Testis (tissue), 2 donors: ENCODE measurements at regions not wholly inside any gene's neighbourhood (a gene's known extent, or its start where the extent isn't known, plus 50 kb on each side); places are given as distances from the start of the nearest gene placed in this dataset.

Experiments
- DNase-seq: peaks from one replicate; pipeline ENCODE4 v3.0.0-alpha.2; 2019
- H3K27ac ChIP-seq, 2 donors: fragments of 200-600 bp; sonication (generic); one replicate each; pipeline ENCODE4 v1.5.1; 2019
- H3K27me3 ChIP-seq: fragments of 200-600 bp; sonication (generic); one replicate; pipeline ENCODE4 v1.5.1; 2019
- H3K36me3 ChIP-seq: fragments of 200-600 bp; sonication (generic); one replicate; pipeline ENCODE4 v1.5.1; 2017; ENCODE audit warnings: low read depth; ENCODE audit errors: missing control alignments
- H3K4me1 ChIP-seq: fragments of 200-600 bp; sonication (generic); one replicate; pipeline ENCODE4 v1.5.1; 2019
- H3K4me3 ChIP-seq, 2 donors: fragments of 200-600 bp; sonication (generic); one replicate each; pipeline ENCODE4 v1.5.1; 2017 to 2019
- H3K9me3 ChIP-seq: fragments of 200-600 bp; sonication (generic); one replicate; pipeline ENCODE4 v1.5.1; 2017
- POLR2A ChIP-seq: fragments of 450-650 bp; IDR thresholded peaks from one replicate; pipeline ENCODE4 v1.6.1; 2017; ENCODE audit warnings: antibody characterized with exemption, mild to moderate bottlenecking, moderate library complexity
- WGBS, 2 donors: methylation state at CpG; one replicate each; pipeline ENCODE4 v1.1.5; 2018; 5-methylcytosine and 5-hydroxymethylcytosine counted together
- intact Hi-C: fragments of 100-400 bp; cut with DNase I; formaldehyde crosslinking; loops from one replicate; pipeline ENCODE4 v1.15.1; 2023; ENCODE audit warnings: low total_unique reads
- TF ChIP-seq, protein P1 (sequence below), 3 experiments: fragments of 450-650 bp in 2 of 3; fragments of 200-600 bp in 1 of 3; sonication (generic) in 1 of 3; IDR thresholded peaks; one replicate each; pipeline ENCODE4 v1.5.1; 2016 to 2019; ENCODE audit warnings: antibody characterized with exemption in 3 of 3, mild to moderate bottlenecking in 2 of 3, moderate library complexity in 1 of 3

- WGBS, 2 donors: 87 to 89% methylated on average over 6 of the region's 6 CpGs
- TF ChIP-seq POLR2A: no peak
- TF ChIP-seq, protein P1, sequence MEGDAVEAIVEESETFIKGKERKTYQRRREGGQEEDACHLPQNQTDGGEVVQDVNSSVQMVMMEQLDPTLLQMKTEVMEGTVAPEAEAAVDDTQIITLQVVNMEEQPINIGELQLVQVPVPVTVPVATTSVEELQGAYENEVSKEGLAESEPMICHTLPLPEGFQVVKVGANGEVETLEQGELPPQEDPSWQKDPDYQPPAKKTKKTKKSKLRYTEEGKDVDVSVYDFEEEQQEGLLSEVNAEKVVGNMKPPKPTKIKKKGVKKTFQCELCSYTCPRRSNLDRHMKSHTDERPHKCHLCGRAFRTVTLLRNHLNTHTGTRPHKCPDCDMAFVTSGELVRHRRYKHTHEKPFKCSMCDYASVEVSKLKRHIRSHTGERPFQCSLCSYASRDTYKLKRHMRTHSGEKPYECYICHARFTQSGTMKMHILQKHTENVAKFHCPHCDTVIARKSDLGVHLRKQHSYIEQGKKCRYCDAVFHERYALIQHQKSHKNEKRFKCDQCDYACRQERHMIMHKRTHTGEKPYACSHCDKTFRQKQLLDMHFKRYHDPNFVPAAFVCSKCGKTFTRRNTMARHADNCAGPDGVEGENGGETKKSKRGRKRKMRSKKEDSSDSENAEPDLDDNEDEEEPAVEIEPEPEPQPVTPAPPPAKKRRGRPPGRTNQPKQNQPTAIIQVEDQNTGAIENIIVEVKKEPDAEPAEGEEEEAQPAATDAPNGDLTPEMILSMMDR (IDR thresholded peaks at IDR 0.05): no peak
- no peak overlapping the region for H3K27ac ChIP-seq
- H3K4me1 ChIP-seq: no peaks in the 10 kb centered on the region
- H3K27me3 ChIP-seq: no peaks in the 10 kb centered on the region
- no peaks in the 10 kb centered on the region for H3K9me3 ChIP-seq
- no peak overlapping the region for H3K4me3 ChIP-seq
- no peak for DNase-seq
- no peaks in the 10 kb centered on the region for H3K36me3 ChIP-seq
- intact Hi-C loops: no loop called here
These were observed 86.9 kb upstream of the MSX1 start for GRCh38 chr4:4772534-4772933.

- Histone ChIP-seq H3K4me3 (no peak overlapping the region), H3K27ac (no peak overlapping the region), H3K9me3 (no peaks in the 10 kb centered on the region), H3K4me1 (no peaks in the 10 kb centered on the region), H3K27me3 (no peaks in the 10 kb centered on the region), H3K36me3 (no peaks in the 10 kb centered on the region)
- intact Hi-C loops: no loop called here
- TF ChIP-seq, protein P1 (IDR thresholded peaks at IDR 0.05): no peak
- TF ChIP-seq POLR2A: no peak
- no peak for DNase-seq
- 92 to 93% methylated on average over 5 of the region's 5 CpGs for WGBS, 2 donors
These were observed 88.3 kb upstream of the MSX1 start for GRCh38 chr4:4771160-4771559.

GRCh38 chr4:4770610-4771009, 88.9 kb upstream of the MSX1 start:
- Histone ChIP-seq H3K9me3 (no peaks in the 10 kb centered on the region), H3K27ac (no peak overlapping the region), H3K36me3 (no peaks in the 10 kb centered on the region), H3K27me3 (no peaks in the 10 kb centered on the region), H3K4me3 (no peak overlapping the region), H3K4me1 (no peaks in the 10 kb centered on the region)
- intact Hi-C loops: no loop called here
- WGBS, 2 donors: 96 to 97% methylated on average over 8 of the region's 8 CpGs
- no peak for DNase-seq
- TF ChIP-seq, protein P1 (IDR thresholded peaks at IDR 0.05): no peak
- no peak for TF ChIP-seq POLR2A

GRCh38 chr4:4766564-4766963, 92.9 kb upstream of the MSX1 start:
- intact Hi-C loops: no loop called here
- WGBS, 2 donors: 76 to 77% methylated on average over 4 to 5 of the region's 5 CpGs
- no peak for DNase-seq
- no peaks in the 10 kb centered on the region for H3K4me1 ChIP-seq
- no peaks in the 10 kb centered on the region for H3K9me3 ChIP-seq
- H3K36me3 ChIP-seq: no peaks in the 10 kb centered on the region
- H3K27me3 ChIP-seq: no peaks in the 10 kb centered on the region
- no peak overlapping the region for H3K4me3 ChIP-seq
- no peak for TF ChIP-seq POLR2A
- TF ChIP-seq, protein P1 (IDR thresholded peaks at IDR 0.05): no peak
- H3K27ac ChIP-seq: no peak overlapping the region

DNA sequence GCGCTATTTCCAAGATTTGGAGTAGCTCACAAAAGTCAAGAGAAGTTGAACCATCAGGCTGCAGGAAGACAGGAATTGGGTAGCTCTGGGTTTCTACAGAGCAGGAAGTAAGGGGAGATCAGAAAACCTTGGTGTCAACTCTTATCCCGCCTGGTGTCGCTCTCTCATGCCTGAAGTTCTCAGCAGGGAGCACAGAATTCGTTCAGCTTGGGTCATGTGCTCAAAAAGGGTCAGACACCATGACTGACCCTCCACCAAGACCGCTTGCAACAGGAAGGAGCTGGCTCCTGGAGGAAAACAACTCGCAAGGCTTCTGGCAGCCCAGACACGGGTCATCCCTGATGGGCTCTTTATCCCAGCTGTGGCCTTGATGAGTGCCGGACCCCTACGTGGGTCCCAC, 93.7 kb upstream of the MSX1 start:
- DNase-seq: no peak
- Histone ChIP-seq H3K27ac (no peak overlapping the region), H3K4me1 (no peaks in the 10 kb centered on the region), H3K36me3 (no peaks in the 10 kb centered on the region), H3K9me3 (no peaks in the 10 kb centered on the region), H3K4me3 (no peak overlapping the region), H3K27me3 (no peaks in the 10 kb centered on the region)
- intact Hi-C loops: no loop called here
- 80 to 81% methylated on average over 9 of the region's 9 CpGs for WGBS, 2 donors
- TF ChIP-seq POLR2A: no peak
- TF ChIP-seq, protein P1 (IDR thresholded peaks at IDR 0.05): no peak
